ENCODE measurements at regions not wholly inside any gene's neighbourhood (a gene's known extent, or its start where the extent isn't known, plus 50 kb on each side); places are given as distances from the start of the nearest gene placed in this dataset.

DNA sequence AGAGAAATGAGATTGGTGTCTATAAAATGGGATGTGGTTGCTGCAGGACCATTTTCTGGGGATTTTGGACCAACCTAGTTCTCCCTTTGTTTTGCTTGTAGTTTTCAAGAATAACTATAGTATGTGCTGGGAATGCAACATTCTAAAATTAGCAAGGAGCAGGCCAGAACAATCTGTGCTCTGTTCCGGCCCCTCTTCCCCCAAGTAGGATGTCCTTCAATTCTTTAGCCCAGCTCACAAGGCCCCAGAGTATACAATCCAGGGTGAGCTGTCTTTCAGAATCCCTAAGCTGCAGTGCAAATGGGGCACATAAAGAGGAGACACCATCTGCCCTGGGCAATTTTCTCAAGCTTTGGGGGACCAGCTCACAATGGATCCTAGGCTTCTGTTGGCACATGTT, 809.1 kb downstream of the TNS3 start:
- no peak for DNase-seq (ENCODE audit: low spot score in 2 of 2)
- intact Hi-C loops (cut with DNase I; ENCODE audit: low total_unique reads), result no loop called here
- TF ChIP-seq POLR2A (IDR thresholded peaks at IDR 0.05), result no peak
- TF ChIP-seq CTCF (IDR thresholded peaks at IDR 0.05), result no peak
- H3K4me3 ChIP-seq (ENCODE audit: low read depth, poor library complexity, severe bottlenecking), result no peak overlapping the region
- 68 to 80% methylated on average over 1 of the region's 1 CpG for WGBS, 2 donors

DNA sequence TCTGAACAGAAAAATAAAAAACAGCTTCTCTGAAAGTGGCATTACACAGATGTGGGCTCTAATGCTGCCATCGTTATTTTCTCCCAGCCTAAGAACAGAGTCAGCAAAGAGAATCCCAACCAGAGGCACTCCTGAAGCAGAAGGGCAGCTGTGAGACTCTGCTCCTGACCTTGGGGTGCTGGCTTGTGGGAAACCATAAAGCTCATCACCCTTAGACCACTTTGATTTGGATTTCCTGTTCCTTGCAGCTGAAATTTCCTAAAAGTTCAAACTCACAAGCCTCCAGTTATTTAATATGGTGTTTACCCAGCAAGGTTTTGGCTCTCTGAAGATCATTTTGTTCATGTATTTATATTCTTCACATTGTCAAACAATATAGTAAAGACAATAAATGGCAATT, 814.8 kb downstream of the TNS3 start:
- intact Hi-C loops (cut with DNase I; ENCODE audit: low total_unique reads), result no loop called here
- TF ChIP-seq POLR2A (IDR thresholded peaks at IDR 0.05) (no peak), CTCF (IDR thresholded peaks at IDR 0.05) (no peak)
- no peak overlapping the region for H3K4me3 ChIP-seq (ENCODE audit: low read depth, poor library complexity, severe bottlenecking)

GRCh38 chr7:46764100-46764936, 817.6 kb downstream of the TNS3 start:
- TF ChIP-seq POLR2A (IDR thresholded peaks at IDR 0.05) (no peak), CTCF (IDR thresholded peaks at IDR 0.05) (no peak)
- DNase-seq (ENCODE audit: low spot score in 2 of 2), result no peak
- H3K4me3 ChIP-seq (ENCODE audit: low read depth, poor library complexity, severe bottlenecking), result no peak overlapping the region
- whole genome bisulfite sequencing, 2 donors, result 76 to 97% methylated on average over 3 of the region's 3 CpGs
- intact Hi-C loops (cut with DNase I; ENCODE audit: low total_unique reads), result no loop called here

More for the DNA sequence above, 814.8 kb downstream of the TNS3 start:
- no peak for DNase-seq (ENCODE audit: low spot score in 2 of 2)
- WGBS, 2 donors, result 57 to 68% methylated on average over 1 of the region's 1 CpG

- WGBS, 2 donors, result 49% methylated on average over 3 of the region's 3 CpGs
- DNase-seq (ENCODE audit: low spot score in 2 of 2), result no peak
- intact Hi-C loops (cut with DNase I; ENCODE audit: low total_unique reads), result no loop called here
- H3K4me3 ChIP-seq (ENCODE audit: low read depth, poor library complexity, severe bottlenecking), result no peak overlapping the region
- TF ChIP-seq POLR2A (IDR thresholded peaks at IDR 0.05) (no peak), CTCF (IDR thresholded peaks at IDR 0.05) (no peak)
Measured at GRCh38 chr7:46763344-46763743, 818.6 kb downstream of the TNS3 start.

DNA sequence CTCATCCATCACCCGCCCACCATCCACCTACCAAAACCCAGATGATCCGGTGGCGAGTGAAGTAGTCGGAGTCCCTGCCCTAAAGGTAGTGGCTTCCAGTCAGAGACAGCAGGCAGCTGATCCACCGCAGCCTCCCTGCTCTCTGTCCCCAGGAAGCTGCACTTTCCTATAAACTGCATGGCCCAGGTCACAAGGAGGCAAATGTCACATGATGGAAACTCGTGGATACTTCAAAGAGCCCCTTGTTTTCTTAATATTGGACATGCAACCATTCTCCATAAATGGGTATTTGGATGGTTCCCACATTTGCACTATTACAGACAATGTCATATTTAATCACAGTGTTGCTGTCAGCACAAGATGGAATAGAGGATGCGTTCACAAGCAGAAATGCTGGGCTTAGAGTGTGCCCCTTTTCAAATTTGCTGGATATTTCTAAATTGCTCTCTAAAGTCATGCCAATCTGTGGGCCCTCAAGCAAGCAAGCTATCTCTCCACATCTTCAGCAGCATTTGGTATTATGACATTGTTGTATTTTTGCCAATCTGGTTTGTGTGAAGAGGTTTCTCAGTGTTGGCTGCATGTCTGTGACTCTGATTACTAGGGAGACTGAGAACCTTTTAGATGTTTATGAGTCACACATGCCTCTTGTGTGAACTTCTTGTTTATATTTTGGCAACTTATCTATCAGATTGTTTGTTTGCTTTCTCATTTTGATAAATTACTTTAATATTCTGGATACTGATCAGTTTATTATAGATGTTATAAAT, 822.0 kb downstream of the TNS3 start:
- intact Hi-C loops (cut with DNase I; ENCODE audit: low total_unique reads), result no loop called here
- H3K4me3 ChIP-seq (ENCODE audit: low read depth, poor library complexity, severe bottlenecking), result no peak overlapping the region

More for the DNA sequence above, 822.0 kb downstream of the TNS3 start:
- 87 to 91% methylated on average over 7 of the region's 7 CpGs for WGBS, 2 donors
- TF ChIP-seq CTCF (IDR thresholded peaks at IDR 0.05) (no peak), POLR2A (IDR thresholded peaks at IDR 0.05) (no peak)
- no peak for DNase-seq (ENCODE audit: low spot score in 2 of 2)
